ENCODE measurements at regions not wholly inside any gene's neighbourhood (a gene's known extent, or its start where the extent isn't known, plus 50 kb on each side); places are given as distances from the start of the nearest gene placed in this dataset.
"Not testable (repeated sequence)": the region's sequence is repeated elsewhere in the genome, so short reads cannot be mapped to it uniquely, and the experiment has no call there.

DNA sequence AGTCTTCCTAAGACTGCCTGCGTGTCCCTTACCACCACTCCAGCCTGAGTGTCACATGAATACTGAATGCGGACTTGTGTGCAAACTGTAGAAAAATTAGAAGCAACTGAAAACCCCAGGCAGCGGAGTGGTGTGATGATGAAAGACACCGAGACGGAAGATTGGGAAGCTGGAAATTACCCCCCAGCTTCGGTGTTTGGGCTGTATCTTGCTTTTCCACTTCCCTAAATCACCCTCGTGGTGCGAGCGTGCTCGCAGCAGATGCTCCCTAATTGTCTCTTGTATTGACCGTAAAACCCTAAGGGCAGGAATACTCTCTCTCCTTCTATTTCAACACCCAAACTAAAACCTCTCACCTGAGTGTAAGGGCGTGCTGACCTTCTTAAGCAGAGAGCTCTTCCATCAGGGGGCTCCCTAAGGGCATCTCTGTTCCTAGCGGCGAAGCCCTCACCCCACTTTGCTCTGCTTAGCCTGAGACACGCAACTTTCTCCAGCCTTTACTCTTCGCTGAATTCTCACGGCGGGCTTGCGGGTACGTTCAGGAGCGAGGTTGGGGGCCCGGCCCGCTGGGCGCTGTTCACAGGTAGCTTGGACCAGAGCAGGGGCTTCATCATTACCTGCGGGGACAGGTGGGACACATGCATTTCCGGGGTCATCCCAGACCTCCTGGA is 62.4 kb downstream of the CRYBB2 start:
- DNase-seq (ENCODE audit: low spot score) = no peak

GRCh38 chr22:25282346-25282670 is 62.9 kb downstream of the CRYBB2 start:
- no peak for DNase-seq (ENCODE audit: low spot score)

GRCh38 chr22:25282671-25283561 is 63.5 kb downstream of the CRYBB2 start:
- no peak for DNase-seq (ENCODE audit: low spot score)

DNA sequence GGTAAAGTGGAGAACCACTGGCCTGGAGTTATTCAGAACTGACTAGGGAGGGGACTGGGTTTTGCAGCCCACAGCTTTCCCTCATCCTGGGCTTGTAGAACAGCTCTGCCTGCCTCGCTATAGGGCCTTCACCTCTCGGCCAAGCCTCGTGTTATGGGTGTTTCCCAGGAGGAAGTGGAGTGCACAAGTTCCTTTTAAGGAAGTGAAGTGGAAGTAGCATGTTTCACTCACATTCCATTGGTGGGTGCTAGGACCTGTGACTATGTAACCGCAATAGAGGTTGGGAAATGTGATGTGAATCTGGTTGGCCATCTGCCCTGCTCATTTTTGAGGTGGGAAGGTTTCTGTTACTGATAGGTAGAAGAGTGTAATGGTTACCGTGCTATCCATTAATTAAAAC is 69.0 kb downstream of the CRYBB2 start:
- not testable (repeated sequence) for DNase-seq (ENCODE audit: low spot score)

DNA sequence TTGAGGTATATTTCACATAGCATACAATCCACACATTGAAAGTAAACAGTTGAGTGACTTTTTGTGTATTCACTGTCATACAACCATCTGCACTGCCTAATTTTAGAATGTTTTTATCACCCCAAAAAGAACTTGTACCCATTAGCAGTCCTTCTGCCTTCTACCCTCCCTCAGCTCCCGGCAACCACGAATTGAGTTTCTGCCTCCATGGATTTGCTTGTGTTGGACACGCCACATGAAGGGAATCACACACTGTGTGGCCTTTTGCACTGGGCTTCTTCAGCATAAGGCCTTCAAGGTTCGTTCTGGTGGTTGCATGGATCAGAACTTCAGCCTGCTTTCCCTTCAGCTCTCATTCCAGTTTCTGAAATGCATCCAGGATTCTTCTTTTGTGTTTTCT is 82.5 kb downstream of the CRYBB2 start:
- not testable (repeated sequence) for DNase-seq (ENCODE audit: low spot score)

DNA sequence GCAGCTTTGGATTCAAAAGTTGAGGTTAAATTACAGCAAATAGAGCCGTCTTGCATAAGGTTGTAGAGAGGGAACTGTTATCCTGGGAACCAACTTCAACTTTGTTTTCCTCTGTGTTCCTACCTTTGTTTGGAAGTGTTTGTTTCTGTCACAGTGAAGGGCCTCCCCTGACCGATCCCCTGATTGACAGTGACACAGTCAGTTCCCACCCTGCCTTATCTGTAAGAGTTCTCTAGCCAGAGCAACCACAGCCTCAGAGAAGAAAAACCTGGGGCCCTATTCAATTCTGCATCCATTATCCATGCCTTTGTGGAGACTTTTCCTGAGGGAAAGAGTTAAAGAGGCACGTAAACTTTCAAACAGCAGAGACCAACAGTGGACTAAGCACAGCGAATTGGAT is 90.1 kb downstream of the CRYBB2 start:
- DNase-seq (ENCODE audit: low spot score) = not testable (repeated sequence)

GRCh38 chr22:25311924-25312323 is 92.5 kb downstream of the CRYBB2 start:
- DNase-seq (ENCODE audit: low spot score) = not testable (repeated sequence)

- DNase-seq (ENCODE audit: low spot score) = no peak
Measured at GRCh38 chr22:25318081-25318823, 98.8 kb downstream of the CRYBB2 start.

DNA sequence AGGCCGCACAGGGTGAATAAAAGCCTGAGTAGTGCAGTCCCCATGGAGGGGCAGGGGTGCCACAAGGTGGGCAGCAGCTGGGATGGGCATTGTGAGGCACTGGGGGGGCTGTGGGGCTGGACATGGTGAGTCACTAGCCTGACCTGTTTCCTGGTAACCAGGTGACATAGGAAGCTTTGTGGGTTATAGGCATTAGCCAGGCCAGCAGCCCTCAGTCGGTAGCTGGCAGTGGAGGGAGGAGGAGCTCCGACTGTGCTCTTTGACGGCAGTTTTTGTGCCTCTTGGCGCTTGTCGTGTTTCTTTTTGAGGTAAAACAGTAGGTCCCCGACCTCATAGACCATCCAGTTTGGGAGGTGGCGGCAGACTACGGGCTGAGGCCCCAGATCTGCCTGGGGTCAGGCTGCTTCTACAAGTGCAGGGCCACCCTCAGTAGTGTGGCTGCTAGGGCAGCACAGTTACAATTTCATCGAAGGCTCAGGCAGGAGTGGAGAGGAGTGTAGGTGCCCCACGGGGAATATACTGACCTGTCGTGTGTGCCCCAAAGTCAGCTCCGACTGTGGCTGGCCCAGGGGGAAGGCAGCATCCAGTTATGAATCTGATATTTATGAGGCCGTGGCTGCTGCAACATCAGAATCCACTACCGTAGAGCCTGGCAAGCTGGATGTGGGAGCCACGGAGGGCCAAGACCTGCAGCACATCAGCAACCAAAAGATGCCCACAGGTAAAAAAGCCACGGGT is 107.7 kb downstream of the CRYBB2 start:
- no peak for DNase-seq (ENCODE audit: low spot score)

DNA sequence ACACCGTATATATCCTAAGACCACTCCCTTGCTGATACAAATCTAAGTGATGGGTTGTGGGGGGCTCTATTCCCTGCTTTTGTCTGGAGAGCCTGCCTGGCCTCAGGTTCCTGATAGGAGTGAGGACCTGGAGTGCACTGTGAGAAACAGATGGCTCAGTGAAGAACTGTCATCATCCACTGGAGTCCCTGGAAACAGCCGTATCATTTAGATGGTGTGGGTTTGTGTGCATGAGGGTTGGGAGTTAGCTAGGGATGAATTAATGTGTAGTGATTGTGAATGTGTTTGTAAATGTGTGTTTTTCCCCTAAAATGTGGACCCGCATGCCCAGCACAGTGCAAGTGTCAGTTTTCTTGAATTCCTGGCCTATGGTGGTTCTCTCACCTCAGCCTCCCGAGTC is 111.6 kb downstream of the CRYBB2 start:
- no peak for DNase-seq (ENCODE audit: low spot score)

GRCh38 chr22:25331911-25332310 is 112.5 kb downstream of the CRYBB2 start:
- not testable (repeated sequence) for DNase-seq (ENCODE audit: low spot score)

DNA sequence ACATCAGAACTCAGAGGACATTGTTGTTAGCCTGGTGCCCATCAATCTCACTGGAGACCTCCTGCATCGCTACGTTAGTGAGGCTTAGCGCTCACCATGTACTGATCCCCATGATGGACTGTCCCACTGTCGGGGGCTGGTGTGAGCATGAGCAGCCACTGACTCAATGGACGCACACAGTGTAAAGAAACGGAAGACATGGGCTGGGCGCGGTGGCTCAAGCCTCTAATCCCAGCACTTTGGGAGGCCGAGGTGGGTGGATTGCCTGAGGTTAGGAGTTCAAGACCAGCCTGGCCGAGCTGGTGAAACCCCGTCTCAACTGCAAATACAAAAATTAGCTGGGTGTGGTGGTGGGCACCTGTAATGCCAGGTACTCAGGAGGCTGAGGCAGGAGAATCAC is 112.9 kb downstream of the CRYBB2 start:
- no peak for DNase-seq (ENCODE audit: low spot score)

- DNase-seq (ENCODE audit: low spot score) = peak; percentile 19
Measured at GRCh38 chr22:25334162-25334490, 114.7 kb downstream of the CRYBB2 start.

- DNase-seq (ENCODE audit: low spot score) = not testable (repeated sequence)
Measured at GRCh38 chr22:25334631-25335030, 115.2 kb downstream of the CRYBB2 start.

GRCh38 chr22:25335276-25335675 is 115.8 kb downstream of the CRYBB2 start:
- DNase-seq (ENCODE audit: low spot score) = not testable (repeated sequence)

DNA sequence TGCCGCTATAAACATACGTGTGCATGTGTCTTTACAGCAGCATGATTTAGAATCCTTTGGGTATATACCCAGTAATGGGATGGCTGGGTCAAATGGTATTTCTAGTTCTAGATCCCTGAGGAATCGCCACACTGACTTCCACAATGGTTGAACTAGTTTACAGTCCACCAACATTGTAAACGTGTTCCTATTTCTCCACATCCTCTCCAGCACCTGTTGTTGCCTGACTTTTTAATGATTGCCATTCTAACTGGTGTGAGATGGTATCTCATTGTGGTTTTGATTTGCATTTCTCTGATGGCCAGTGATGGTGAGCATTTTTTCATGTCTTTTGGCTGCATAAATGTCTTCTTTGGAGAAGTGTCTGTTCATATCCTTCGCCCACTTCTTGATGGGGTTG is 121.1 kb downstream of the CRYBB2 start:
- DNase-seq (ENCODE audit: low spot score) = not testable (repeated sequence)

DNA sequence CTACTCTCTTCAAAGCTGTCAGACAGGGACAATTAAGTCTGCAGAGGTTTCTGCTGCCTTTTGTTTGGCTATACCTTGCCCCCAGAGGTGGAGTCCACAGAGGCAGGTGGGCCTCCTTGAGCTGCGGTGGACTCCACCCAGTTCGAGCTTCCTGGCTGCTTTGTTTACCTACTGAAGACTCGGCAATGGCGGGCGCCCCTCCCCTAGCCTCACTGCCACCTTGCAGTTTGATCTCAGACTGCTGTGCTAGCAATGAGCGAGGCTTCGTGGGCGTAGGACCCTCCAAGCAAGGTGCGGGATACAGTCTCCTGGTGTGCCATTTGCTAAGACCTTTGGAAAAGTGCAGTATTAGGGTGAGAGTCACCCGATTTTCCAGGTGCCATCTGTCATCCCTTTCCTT is 124.9 kb downstream of the CRYBB2 start:
- DNase-seq (ENCODE audit: low spot score) = not testable (repeated sequence)

GRCh38 chr22:25346859-25347751 is 127.7 kb downstream of the CRYBB2 start:
- DNase-seq (ENCODE audit: low spot score) = no peak

DNA sequence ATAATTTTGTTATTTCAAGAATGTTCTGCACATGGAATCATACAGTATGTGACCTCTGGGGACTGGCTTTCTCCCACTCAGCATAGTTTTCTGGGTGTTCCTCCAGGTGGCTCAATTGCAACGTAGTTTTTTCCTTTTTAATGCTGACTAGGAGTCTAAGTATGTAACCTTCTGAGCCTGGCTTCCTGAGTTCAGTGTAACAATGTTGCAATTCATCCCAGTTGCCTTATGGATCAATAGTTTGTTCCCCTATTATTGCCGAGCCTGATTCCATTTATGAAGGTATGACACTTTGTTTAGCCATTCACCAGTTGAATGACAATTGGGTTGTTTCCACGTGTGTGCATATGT is 128.3 kb downstream of the CRYBB2 start:
- DNase-seq (ENCODE audit: low spot score) = no peak

- no peak for DNase-seq (ENCODE audit: low spot score)
Measured at GRCh38 chr22:25348391-25348790, 129.0 kb downstream of the CRYBB2 start.

DNA sequence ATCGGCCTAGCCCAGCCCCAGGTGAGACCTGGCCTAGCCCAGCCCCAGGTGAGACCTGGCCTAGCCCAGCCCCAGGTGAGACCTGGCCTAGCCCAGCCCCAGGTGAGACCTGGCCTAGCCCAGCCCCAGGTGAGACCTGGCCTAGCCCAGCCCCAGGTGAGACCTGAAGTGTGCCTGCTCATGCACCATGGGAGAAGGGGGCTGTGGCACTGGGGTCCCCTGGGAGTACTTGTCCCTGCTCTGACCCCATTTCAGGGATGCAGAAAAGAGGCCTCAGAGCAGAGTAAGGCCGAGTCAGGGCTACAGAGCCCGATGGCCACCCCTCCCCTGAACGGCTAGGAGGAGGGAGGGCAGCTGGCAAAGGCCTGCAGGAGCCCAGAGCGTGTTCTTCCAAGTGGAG is 129.6 kb downstream of the CRYBB2 start:
- DNase-seq (ENCODE audit: low spot score) = not testable (repeated sequence)

Measured in CD4-positive, alpha-beta T cell treated with Interleukin-6 at 100 ng/mL for 8 hours (primary cell).